Fibroblast of lung (primary cell): ENCODE measurements at regions not wholly inside any gene's neighbourhood (a gene's known extent, or its start where the extent isn't known, plus 50 kb on each side); places are given as distances from the start of the nearest gene placed in this dataset.
"Not testable (repeated sequence)": the region's sequence is repeated elsewhere in the genome, so short reads cannot be mapped to it uniquely, and the experiment has no call there.

Experiments
- DNase-seq, 2 donors: peaks; one replicate each; pipeline versions ENCODE4 v3.0.0 to v3.0.0-alpha.2; 2010; ENCODE audit warnings: low read depth in 2 of 2
- H2AFZ ChIP-seq: 2 replicates; pipeline ENCODE4 v1.5.1; 2012; ENCODE audit warnings: low read length, control low read depth, inconsistent platforms
- H3K27ac ChIP-seq: 2 replicates; pipeline ENCODE4 v1.5.1; 2011; ENCODE audit warnings: low read length, control low read depth; ENCODE audit not compliant: insufficient read depth
- H3K27me3 ChIP-seq: 2 replicates; pipeline ENCODE4 v1.5.1; 2011; ENCODE audit warnings: mild to moderate bottlenecking, low read length; ENCODE audit not compliant: control insufficient read depth, insufficient read depth
- H3K36me3 ChIP-seq: 2 replicates; pipeline ENCODE4 v1.5.1; 2011; ENCODE audit warnings: low read length; ENCODE audit not compliant: control insufficient read depth, insufficient read depth
- H3K4me1 ChIP-seq: 2 replicates; pipeline ENCODE4 v1.5.1; 2011; ENCODE audit warnings: low read length; ENCODE audit not compliant: control insufficient read depth, insufficient read depth; ENCODE audit errors: extremely low read depth
- H3K4me2 ChIP-seq: 2 replicates; pipeline ENCODE4 v1.5.1; 2011; ENCODE audit warnings: low read length, control low read depth; ENCODE audit not compliant: insufficient read depth; ENCODE audit errors: extremely low read depth
- H3K4me3 ChIP-seq, 4 experiments: fragments of 200-600 bp in 1 of 4; sonication (generic) in 1 of 4; replicated peaks in 1 of 4; 2 replicates each; pipeline ENCODE4 v1.5.1; 2011 to 2016; ENCODE audit warnings: low read length in 4 of 4, low read depth in 3 of 4, mild to moderate bottlenecking in 3 of 4, control low read depth in 2 of 4, inconsistent platforms in 1 of 4, mixed read lengths in 1 of 4; ENCODE audit not compliant: insufficient read depth in 1 of 4; ENCODE audit errors: control extremely low read depth in 1 of 4
- H3K79me2 ChIP-seq: 2 replicates; pipeline ENCODE4 v1.5.1; 2012; ENCODE audit warnings: mild to moderate bottlenecking, low read length, inconsistent platforms; ENCODE audit not compliant: control insufficient read depth, insufficient read depth
- H3K9ac ChIP-seq: 2 replicates; pipeline ENCODE4 v1.5.1; 2011; ENCODE audit warnings: mild to moderate bottlenecking, low read length, control low read depth; ENCODE audit not compliant: insufficient read depth
- H3K9me3 ChIP-seq: 2 replicates; pipeline ENCODE4 v1.5.1; 2012; ENCODE audit warnings: low read depth, low read length; ENCODE audit not compliant: control insufficient read depth, insufficient read depth
- H4K20me1 ChIP-seq: 2 replicates; pipeline ENCODE4 v1.5.1; 2011; ENCODE audit warnings: low read length; ENCODE audit not compliant: control insufficient read depth, insufficient read depth; ENCODE audit errors: extremely low read depth
- EZH2 ChIP-seq: IDR thresholded peaks from 2 replicates; pipeline ENCODE4 v1.5.1; 2012; ENCODE audit warnings: low read length, control low read depth, mild to moderate bottlenecking; ENCODE audit errors: missing control alignments
- TF ChIP-seq, protein P1 (sequence below), 2 donors: IDR thresholded peaks in 1 of 2; conservative IDR thresholded peaks in 1 of 2; 1 replicate in 1 of 2; 2 replicates in 1 of 2; pipeline ENCODE4 v1.5.1; 2011 to 2012; ENCODE audit warnings: low read length in 2 of 2, control low read depth in 1 of 2, inconsistent platforms in 1 of 2, low read depth in 1 of 2, mild to moderate bottlenecking in 1 of 2

DNA sequence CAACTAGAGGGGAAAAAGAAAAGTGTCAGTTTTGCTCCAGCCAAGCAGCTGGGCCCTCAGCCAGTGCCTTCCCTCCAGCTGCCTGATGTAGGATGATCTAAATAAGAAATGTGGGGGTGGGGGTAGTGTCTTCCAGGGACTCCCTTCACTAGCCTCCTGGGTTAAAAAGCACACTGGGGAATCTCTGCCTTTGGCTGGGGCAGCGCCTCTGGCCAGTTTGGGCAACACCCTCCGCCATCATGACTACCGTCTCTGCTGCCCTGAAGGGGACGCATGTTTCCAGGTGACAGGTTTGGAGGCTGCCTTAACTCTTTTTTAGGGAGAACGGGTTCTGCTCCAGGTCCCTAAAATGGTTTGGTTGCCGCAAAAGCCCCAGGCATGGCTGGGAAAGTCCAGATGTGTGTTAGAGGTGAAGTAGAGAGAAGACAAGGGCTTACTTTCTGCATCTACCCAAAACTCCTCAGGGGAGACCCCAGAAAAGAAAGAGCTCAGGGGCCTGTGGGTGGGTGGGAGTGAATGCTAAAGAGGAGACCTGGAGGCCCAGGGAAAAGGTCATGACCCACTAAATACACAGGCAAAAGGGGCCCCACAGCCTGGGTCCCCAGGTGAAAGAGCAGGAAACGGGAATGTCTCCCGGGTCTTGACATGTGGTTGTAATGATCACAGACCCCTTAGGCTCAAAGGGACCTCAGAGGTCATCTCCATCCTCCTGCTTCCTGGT lies 132.8 kb upstream of the CCND2 start:
- no peak for DNase-seq
- Histone ChIP-seq H3K79me2 (no peaks in the 10 kb centered on the region), H3K27me3 (no peaks in the 10 kb centered on the region), H2AFZ (no peak overlapping the region), H3K9me3 (no peaks in the 10 kb centered on the region), H3K9ac (no peak overlapping the region), H3K4me3 (no peak overlapping the region), H3K36me3 (no peaks in the 10 kb centered on the region), H3K4me1 (no peaks in the 10 kb centered on the region), H3K4me2 (no peak overlapping the region), H3K27ac (no peak overlapping the region), H4K20me1 (no peaks in the 10 kb centered on the region)
- TF ChIP-seq, protein P1, sequence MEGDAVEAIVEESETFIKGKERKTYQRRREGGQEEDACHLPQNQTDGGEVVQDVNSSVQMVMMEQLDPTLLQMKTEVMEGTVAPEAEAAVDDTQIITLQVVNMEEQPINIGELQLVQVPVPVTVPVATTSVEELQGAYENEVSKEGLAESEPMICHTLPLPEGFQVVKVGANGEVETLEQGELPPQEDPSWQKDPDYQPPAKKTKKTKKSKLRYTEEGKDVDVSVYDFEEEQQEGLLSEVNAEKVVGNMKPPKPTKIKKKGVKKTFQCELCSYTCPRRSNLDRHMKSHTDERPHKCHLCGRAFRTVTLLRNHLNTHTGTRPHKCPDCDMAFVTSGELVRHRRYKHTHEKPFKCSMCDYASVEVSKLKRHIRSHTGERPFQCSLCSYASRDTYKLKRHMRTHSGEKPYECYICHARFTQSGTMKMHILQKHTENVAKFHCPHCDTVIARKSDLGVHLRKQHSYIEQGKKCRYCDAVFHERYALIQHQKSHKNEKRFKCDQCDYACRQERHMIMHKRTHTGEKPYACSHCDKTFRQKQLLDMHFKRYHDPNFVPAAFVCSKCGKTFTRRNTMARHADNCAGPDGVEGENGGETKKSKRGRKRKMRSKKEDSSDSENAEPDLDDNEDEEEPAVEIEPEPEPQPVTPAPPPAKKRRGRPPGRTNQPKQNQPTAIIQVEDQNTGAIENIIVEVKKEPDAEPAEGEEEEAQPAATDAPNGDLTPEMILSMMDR (conservative IDR thresholded peaks at IDR 0.05 in 1 of 2, IDR thresholded peaks at IDR 0.05 in 1 of 2; ENCODE audit: low read depth in 1 of 2, low read length in 2 of 2) = no peak
- no peak for TF ChIP-seq EZH2

DNA sequence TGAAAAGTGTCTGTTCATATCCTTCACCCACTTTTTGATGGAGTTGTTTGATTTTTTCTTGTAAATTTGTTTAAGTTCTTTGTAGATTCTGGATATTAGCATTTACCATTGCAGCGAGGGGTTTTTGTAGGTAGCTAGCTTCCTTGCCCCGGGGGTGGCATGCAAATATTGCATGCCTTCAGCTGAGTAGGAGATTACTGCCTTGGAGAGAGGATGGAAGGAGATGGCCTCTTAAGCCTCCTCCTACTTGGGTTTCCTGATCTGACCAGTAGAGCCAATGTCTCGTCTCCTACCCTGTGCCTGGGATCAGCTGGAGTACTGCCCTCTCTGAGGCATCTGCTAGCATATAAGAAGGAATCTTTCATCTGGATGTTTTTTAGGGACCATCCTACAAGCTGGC lies 134.4 kb upstream of the CCND2 start:
- DNase-seq = no peak
- Histone ChIP-seq H3K9ac (no peak overlapping the region), H3K27me3 (no peaks in the 10 kb centered on the region), H3K9me3 (no peaks in the 10 kb centered on the region), H3K79me2 (no peaks in the 10 kb centered on the region), H3K4me3 (no peak overlapping the region), H2AFZ (no peak overlapping the region), H3K4me1 (no peaks in the 10 kb centered on the region), H4K20me1 (no peaks in the 10 kb centered on the region), H3K36me3 (no peaks in the 10 kb centered on the region), H3K4me2 (no peak overlapping the region), H3K27ac (no peak overlapping the region)
- no peak for TF ChIP-seq EZH2
- TF ChIP-seq, protein P1 (conservative IDR thresholded peaks at IDR 0.05 in 1 of 2, IDR thresholded peaks at IDR 0.05 in 1 of 2; ENCODE audit: low read depth in 1 of 2, low read length in 2 of 2) = no peak

DNA sequence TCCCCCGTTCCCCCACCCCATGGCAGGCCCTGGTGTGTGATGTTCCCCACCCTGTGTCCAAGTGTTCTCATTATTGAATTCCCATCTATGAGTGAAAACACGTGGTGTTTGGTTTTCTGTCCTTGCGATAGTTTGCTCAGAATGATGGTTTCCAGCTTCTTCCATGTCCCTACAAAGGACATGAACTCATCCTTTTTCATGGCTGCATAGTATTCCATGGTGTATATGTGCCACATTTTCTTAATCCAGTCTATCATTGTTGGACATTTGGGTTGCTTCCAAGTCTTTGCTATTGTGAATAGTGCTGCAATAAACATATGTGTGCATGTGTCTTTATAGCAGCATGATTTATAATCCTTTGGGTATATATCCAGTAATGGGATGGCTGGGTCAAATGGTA lies 135.0 kb upstream of the CCND2 start:
- not testable (repeated sequence) for H4K20me1 ChIP-seq, H3K9me3 ChIP-seq, H2AFZ ChIP-seq, H3K36me3 ChIP-seq, H3K27me3 ChIP-seq, H3K79me2 ChIP-seq, DNase-seq, H3K9ac ChIP-seq, H3K4me1 ChIP-seq, H3K27ac ChIP-seq, H3K4me2 ChIP-seq, H3K4me3 ChIP-seq
